ENCODE measurements at regions not wholly inside any gene's neighbourhood (a gene's known extent, or its start where the extent isn't known, plus 50 kb on each side); places are given as distances from the start of the nearest gene placed in this dataset.

DNA sequence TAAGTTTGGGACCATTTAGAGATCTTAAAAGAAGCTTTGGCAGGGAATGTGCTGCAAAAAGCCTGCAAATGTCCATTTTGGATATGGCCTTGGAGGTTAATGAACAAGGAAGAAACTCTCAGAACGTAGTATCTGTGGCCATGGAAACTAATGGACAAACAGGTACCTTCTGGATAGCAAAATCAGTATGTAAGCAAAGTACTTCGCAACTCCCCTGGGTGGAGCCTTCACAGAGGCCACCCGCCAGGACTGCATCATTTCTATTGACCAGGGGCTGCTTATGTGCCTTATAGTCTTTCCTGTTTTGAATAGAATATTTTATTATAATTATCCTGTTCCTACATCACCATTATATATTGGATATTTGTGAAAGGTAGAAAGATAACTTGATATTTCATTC, 510.8 kb upstream of the SYNCRIP start:
- TF ChIP-seq, protein P1, sequence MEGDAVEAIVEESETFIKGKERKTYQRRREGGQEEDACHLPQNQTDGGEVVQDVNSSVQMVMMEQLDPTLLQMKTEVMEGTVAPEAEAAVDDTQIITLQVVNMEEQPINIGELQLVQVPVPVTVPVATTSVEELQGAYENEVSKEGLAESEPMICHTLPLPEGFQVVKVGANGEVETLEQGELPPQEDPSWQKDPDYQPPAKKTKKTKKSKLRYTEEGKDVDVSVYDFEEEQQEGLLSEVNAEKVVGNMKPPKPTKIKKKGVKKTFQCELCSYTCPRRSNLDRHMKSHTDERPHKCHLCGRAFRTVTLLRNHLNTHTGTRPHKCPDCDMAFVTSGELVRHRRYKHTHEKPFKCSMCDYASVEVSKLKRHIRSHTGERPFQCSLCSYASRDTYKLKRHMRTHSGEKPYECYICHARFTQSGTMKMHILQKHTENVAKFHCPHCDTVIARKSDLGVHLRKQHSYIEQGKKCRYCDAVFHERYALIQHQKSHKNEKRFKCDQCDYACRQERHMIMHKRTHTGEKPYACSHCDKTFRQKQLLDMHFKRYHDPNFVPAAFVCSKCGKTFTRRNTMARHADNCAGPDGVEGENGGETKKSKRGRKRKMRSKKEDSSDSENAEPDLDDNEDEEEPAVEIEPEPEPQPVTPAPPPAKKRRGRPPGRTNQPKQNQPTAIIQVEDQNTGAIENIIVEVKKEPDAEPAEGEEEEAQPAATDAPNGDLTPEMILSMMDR (IDR thresholded peaks at IDR 0.05): no peak
- TF ChIP-seq ZFX (IDR thresholded peaks at IDR 0.05; ENCODE audit: borderline replicate concordance): no peak

Measured in 22Rv1 (cell line).